ENCODE measurements at regions not wholly inside any gene's neighbourhood (a gene's known extent, or its start where the extent isn't known, plus 50 kb on each side); places are given as distances from the start of the nearest gene placed in this dataset.
"Not testable (repeated sequence)": the region's sequence is repeated elsewhere in the genome, so short reads cannot be mapped to it uniquely, and the experiment has no call there.

DNA sequence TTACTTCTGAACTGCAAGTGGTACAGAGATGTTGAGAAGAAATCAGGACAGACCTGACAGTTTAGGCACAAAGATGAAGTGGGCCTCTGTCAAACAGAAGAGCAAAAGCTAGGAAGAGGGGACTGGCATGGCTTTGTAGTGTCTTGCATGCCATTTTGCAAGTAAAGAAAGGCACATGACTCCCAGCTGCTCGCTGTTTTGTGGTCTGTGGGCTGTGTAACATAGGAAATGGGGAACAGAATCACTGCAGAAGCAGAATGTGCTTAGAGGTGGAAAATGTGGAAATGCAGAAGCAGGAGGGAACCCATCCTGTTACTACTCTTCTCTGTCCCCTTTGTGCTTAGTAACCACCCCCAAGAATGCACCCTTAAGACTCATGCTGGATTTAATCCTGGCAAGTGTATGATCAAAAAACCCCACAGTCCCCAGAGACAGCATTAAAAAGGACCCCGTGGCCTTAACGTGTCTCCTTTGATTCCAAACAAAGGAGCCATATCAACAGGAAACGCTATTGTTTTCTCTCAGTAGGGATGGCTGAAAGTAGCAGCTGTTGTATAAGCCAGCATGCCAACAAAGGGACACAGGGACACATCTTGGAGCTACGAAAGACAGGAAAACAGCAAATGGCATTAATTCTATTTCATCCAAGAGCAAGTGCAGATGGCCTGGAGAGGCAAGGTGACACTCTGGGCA lies 177.6 kb upstream of the GLRA2 start:
- DNase-seq (ENCODE audit: low read depth, low spot score), result no peak

DNA sequence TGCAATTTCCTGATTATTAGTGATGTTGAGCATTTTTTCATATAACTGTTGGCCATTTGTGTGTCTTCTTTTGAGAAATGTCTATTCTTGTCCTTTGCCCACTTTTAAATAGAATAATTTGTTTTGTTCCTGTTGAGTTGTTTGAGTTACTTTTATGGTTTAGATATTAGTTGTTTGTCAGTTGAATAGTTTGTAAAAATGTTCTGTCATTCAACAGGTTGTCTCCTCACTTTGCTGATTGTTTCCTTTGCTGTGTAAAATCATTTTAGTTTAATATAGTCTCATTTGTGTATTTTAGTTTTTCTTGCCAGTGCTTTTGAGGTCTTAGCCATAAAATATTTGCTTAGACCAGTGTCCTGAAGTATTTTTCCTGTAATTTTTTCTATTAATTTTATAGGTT lies 181.8 kb upstream of the GLRA2 start:
- DNase-seq (ENCODE audit: low read depth, low spot score), result no peak

DNA sequence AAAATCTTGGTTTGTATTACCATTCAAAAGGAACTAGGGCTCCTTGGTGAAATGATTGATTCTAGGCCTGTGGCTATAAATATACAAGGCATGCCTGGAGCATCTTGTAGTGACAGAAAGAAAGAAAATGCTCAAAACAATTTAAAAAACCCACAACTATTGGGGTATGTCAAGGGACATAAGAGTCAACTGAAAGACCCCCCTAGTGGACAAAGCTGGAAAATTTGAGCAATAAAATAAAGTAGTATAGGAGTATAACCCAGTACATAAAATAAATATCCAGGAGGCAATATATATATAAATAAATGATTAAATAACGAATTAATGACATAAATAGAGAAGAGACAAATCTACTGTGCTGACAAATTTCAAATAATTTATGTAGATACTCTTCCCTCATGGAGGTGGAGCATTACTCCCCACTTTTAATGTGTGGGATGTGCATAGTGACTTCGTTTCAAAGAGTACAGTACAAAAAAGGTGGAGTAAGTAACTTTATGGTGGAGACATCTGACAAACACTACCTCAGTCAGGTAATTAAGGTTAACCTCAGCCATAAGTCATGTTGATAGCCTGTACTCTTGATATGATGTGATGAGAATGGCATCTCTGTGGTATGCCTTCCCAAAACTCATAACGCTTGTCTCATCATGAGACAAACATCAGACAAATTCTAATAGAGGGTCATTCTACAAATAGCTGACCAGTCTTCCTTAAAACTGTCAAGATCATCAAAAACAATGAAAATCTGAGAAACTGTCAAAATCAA lies 185.0 kb upstream of the GLRA2 start:
- no peak for DNase-seq (ENCODE audit: low read depth, low spot score)

DNA sequence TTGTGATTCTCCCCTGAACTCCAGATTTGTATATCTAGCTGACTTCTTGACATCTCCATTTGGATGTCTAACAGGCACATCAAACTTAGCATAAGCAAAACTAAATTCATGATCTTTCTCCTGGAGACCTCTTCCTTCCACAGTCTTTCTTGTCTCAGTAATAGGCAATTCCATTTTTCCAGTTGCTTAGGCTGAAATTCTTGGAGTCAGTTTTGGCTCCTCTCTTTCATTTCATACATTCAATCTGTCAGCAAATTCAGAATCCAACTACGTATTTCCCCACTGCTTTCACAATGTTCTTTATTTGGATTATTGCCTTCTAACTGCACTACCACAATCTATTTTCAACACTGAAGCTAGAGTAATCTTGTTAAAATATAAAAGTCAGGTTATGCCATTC lies 219.9 kb upstream of the GLRA2 start:
- DNase-seq (ENCODE audit: low read depth, low spot score), result no peak

DNA sequence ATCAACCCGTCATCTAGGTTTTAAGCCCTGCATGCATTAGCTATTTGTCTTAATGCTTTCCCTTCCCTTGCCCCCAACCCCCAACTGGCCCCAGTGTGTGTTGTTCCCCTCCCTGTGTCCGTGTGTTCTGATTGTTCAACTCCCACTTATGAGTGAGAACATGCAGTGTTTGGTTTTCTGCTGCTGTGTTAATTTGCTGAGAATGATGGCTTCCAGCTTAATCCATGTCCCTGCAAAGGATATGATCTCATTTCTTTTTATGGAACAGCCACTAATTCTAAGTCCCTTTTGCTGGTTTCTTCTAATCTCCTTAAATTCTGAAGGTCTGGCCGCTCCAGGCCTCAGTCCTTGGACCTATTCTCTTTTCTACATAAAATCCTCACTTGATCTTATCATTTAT lies 220.4 kb upstream of the GLRA2 start:
- DNase-seq (ENCODE audit: low read depth, low spot score), result not testable (repeated sequence)

DNA sequence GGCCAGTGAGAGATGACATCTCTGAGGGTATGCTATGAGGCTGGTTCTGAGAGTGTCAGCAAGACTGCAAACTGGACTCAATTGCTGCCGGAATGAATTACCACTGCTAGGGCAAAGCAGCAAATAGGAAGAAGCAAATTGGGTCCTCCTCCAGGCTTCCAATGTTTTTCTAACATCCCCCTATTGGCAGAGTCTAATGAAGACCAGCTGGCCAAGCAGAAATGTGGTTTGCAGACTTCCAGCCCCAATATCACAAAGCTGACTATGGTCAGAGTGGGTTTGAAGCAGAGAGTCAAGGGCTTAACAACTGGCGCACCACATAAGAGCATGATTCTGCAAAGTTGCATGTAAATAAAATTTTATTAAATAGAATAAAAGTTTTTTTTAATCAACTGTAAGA lies 225.4 kb upstream of the GLRA2 start:
- no peak for DNase-seq (ENCODE audit: low read depth, low spot score)

DNA sequence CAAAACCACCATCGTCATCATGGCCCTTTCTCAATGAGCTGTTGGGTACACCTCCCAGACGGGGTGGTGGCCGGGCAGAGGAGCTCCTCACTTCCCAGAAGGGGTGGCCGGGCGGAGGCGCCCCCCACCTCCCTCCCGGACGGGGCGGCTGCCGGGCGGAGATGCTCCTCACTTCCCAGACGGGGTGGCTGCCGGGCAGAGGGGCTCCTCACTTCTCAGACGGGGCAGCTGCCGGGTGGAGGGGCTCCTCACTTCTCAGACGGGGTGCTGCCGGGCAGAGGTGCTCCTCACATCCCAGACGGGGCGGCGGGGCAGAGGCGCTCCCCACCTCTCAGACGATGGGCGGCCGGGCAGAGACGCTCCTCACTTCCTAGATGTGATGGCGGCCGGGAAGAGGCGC lies 226.8 kb upstream of the GLRA2 start:
- DNase-seq (ENCODE audit: low read depth, low spot score), result not testable (repeated sequence)

DNA sequence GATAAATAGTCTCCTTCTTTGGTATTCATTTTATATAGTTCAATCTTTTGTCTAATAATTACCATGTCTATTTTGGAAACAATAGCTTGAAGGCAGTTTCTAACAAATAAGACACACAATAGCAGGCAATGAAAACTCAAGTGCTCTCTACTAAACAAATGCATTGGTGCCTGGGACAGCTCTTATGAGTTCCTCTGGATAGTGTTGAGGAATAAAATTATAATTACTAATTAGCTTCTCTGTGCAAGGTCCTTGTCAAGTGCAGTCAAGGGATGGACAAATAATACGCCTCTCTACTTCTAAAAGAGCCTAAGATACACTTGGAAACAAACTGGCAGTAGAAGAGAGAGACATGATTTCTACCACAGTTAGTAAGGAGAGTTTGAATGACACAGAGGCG lies 229.0 kb upstream of the GLRA2 start:
- no peak for DNase-seq (ENCODE audit: low read depth, low spot score)

DNA sequence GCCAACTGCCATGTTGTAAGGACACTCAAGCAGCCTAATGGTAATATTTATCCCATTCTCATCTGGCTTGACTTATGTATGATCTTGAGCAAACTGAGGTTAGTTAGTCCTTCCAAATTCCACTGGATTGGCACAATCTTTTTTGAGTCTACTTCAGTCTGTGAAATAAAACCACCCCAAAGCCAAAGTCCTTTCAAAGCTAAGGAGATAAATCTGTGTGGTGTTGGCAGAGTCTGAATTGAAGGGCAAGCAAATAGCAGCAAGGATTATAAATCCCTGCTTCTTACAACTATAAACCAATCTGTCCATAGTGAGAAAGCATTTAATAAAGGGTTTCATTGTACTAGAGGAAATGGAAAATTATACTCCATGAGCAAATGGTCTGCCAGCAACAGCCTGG lies 233.9 kb upstream of the GLRA2 start:
- DNase-seq (ENCODE audit: low read depth, low spot score), result no peak

DNA sequence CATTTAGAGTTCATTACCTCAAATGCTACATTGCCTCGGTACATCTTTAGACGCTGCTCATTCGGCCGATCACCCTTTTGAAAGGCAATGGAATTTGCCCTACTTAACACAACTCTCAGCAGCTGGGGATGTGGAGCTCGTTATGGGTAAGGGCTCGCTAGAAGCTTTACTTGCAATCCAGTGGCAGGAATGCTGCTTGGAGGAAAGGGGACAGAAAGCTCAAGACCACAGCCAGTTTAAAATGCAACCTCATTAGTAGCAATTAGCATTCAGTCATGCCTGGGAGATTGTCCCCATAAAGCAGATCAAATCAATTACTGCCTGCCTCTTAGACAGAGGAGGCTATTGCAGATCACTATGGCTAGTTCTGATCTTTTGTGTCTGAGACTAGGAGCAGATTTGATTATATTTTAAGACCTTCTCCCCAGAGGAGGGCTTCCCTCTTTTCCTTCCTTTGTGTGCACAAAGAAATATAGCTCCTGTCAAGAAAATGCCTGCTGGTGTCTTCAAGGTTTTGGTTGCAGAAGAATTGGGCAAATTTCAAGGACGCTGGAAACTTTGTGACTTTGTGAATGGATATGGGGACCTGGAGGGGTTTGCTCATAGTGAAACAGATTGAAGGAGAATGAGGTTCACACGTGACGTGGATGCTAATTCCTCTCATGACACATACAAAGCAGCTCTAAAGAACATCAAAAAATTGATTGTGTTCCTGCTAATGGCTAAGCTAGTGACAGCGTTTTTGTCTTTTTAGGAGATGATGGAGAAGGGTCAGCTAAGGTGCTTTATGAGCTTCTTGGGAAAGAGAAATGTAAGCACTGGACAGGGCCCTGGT lies 237.5 kb upstream of the GLRA2 start:
- DNase-seq (ENCODE audit: low read depth, low spot score), result no peak

DNA sequence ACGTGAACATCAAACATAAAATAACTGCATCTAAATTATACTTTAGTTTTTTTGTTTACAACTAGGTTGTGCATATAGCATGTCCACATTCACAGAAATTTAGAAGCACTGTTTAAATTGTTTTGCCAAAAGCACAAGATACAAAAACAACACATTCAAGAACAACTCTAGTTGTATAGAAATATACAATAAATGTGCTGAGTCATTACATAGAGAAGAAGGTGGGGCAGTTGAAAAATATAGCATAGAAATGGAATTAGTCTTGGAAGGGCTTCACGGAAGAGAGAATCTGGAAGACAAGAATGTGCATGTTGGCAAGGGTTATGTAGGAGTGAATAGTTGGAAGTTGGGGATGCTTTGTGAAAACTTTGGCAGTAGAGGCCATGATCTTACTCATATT lies 239.0 kb upstream of the GLRA2 start:
- no peak for DNase-seq (ENCODE audit: low read depth, low spot score)

DNA sequence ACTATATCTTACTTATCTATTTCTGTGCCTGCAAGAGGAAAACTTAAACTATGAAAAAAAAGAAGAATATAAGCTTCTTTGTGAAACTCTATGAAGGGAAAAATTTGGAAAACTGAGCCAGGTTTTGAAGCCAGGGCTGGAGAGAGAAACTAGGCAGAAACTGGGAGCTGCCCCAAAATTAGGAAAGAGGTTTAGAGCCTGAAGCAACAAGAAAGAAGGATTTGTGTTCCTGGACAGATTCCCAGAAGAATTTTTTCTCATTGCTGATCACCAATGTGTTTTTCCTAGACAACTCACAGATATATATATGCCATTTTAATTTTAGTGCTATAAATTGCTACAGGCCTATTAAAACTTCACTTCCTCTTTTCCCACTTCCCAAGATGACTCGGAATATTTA lies 245.0 kb upstream of the GEMIN8 start:
- DNase-seq (ENCODE audit: low read depth, low spot score), result no peak

DNA sequence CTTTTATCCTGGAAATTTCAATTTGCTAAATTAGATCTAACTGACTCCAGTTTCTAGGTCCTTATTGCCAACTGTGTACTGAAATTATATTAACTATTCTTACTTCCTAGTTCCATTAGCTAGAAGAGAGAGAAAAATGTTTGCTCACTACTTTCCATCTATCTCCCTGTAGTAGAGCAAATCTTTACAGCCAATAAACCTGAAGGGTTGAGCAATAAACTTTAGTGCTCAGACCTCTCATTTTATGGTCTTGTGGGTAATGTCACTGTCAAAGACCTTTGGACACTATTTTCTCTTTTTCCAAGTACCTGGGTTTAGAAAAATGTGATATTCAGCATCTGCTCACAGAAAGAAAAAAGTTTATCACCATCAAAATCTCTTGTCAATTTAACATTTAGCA lies 237.5 kb upstream of the GEMIN8 start:
- DNase-seq (ENCODE audit: low read depth, low spot score), result no peak

DNA sequence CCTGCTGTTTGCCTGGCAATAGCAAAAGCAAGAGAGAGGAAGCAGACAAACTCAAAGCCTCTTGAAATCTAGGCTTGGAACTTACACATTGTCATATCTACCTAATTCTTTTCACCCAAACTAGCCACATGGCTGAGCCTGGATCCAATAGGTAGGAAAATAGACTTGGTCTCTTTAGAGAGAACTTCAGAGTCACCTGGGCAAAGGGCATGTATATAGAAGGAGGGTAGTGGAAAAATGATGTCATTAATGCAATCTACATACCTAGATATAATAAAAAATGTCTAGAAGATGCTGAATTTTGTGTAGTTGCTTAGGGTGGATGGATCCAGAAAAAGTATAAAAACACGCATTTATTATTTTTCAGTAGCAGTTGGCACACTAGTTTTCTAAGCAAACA lies 237.0 kb upstream of the GEMIN8 start:
- no peak for DNase-seq (ENCODE audit: low read depth, low spot score)

DNA sequence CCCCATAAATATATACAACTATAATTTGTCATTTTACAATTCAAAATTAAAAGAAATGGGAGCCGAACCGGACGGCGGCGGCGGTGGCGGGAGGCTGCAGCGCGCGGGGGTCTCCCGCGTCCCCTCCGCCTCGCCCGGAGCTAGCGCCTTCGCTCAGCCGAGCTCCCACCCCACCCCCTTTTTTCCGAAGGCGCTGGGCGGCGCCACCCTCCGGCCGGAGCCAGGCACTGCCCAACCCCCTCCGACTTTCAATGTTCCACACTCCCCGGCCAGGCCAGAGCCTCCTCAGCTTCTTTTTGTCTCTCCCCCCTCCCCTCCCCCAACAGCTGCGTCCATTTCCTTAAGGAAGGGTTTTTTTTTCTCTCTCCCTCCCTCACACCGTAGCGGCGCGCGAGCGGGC lies 214.1 kb upstream of the GEMIN8 start:
- no peak for DNase-seq (ENCODE audit: low read depth, low spot score)

DNA sequence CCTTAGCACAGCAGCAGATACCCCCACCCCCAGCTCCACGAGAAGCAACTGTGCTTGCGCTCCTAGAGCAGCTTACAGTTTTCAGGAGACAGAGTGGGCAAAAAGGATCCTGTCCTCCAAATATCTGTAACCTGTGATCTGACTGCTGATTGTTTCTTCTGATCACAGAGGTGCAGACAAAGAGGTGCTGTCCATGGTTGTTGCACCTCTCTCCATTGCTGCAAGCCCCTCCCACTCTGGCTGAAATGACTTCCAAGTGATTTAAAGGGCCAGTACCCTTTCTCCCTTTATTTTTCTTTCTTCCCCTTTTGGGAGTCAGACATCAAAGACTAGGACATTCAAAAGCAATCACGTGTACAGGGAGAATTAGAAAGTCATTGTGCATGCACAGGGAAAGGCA lies 205.3 kb upstream of the GEMIN8 start:
- DNase-seq (ENCODE audit: low read depth, low spot score), result no peak

DNA sequence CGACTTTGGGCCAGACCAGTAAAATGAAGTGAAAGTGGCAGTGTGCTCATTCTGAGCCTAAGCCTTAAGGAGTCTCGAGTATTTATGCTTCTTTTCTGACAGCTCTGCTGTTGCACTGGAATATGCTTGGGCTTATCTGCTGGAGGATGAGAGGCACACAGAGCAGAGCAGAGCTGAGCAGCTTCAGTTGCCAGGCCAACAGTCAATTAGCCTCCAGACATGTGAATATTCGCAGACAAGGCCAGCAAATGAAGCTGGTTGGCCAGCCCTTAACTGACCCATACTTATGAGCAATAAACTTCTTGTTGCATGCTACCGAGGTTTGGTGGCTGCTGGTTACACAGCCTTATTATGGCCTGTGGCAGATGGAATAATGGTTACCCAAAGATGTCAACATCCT lies 203.0 kb upstream of the GEMIN8 start:
- no peak for DNase-seq (ENCODE audit: low read depth, low spot score)

DNA sequence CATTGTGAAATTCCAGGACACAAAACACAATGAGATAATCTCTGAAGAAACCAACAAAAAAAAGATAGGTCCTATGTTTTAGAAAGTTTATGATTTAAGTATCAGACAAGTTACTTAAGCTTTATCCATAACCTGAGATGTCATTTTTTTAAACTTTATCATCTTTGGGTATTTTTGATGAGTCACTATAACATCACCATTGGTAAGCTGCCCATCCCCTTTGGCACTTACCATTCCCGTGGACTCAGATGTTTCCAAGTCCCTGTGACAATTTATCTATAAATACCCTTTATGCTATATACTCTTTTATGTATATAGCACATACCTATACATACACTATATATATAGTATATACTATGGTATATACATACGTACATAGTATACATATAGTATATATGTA lies 198.9 kb upstream of the GEMIN8 start:
- no peak for DNase-seq (ENCODE audit: low read depth, low spot score)

DNA sequence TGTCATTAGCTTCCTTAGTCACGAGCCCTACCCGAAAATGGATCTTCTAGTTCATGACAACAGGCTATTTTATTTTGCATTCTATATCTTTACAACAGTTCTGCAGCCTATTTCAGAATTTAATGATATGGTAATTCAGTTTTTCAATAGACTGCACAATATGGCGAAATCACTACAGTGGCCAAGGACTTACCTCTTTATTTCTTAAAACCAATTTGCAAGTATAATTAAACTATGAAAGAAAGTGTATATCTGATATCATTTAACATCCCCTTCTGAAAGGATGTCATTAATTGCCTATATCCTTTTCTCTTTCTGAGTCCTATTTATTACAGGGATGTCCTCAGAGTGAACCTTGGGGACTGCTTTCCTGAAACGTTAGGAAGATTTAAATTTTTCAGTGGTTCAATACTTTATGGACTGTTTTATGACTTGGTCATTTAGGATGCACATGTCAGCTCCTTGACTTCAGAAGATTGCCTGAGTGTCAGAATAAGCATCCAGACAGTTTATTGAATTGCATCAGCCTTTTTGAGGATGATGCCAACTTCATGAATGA lies 190.8 kb upstream of the GEMIN8 start:
- DNase-seq (ENCODE audit: low read depth, low spot score), result no peak

DNA sequence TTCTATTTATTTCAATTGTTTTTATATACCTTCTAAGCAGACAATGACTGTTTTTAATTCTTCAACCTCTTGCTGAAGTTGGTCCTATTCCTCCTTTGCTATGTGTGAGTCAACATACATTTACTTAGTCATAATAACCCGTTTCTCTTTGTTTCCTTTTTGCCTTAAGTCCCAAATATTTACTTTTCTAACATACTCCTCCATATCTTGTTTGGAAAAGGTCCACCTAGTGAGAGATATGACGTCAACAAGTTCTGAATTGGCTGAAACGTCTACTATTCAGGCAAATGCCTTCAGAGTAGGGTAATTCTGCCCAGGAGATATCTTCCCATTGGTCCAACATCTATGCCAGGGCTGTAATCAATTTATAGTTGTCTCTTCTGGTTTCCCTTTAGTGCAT lies 179.3 kb upstream of the GEMIN8 start:
- DNase-seq (ENCODE audit: low read depth, low spot score), result no peak

DNA sequence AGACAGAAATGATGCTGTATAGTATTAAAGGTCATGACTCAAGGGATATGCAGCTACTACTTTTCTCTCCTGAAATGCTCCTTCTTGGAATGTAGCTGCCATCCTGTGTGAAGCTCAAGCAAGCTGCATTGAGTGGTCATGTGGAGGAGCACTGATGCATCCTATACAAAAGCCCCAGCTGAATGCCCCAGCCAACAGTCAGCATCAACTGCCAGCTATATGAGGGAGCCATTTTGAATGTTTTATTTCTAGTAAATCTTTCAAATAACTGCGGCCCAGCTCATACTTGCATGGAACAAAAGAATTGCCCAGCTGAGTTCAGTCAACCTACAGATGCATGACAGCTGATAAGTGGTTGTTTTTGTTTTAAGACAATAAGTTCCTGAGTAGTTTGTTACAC lies 165.0 kb upstream of the GEMIN8 start:
- DNase-seq (ENCODE audit: low read depth, low spot score), result no peak

DNA sequence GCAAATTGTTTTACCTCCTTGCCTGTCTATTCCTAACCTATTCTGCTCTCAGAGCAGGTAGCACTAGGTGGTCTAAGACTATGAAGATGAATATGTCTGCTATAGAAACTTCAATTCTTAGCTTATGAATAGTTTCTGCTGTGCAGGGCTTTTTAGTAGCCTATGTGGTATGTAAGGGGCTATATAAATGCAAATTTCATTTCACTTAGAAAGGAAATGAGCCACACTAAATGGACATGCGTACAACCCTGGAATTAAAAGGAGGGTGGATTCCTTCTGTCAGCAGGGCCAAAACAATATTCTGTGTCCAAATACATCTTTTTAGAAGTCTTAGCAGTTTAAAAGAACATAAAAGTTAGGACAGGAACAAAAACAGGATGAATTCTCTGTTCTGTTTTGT lies 163.9 kb upstream of the GEMIN8 start:
- no peak for DNase-seq (ENCODE audit: low read depth, low spot score)
